Upper lobe of left lung (tissue), 6 donors: ENCODE measurements at regions not wholly inside any gene's neighbourhood (a gene's known extent, or its start where the extent isn't known, plus 50 kb on each side); places are given as distances from the start of the nearest gene placed in this dataset.

Experiments used
- ATAC-seq, 2 donors: fragments of 200-7000 bp; cut with Tn5 transposase; one replicate each; pipeline ENCODE4 v1.9.1; 2022; ENCODE audit warnings: mild to moderate bottlenecking in 2 of 2, moderate library complexity in 2 of 2; ENCODE audit not compliant: low FRiP score in 2 of 2
- DNase-seq, 2 donors: peaks; one replicate each; pipeline ENCODE4 v3.0.0-alpha.2; 2019 to 2020
- H3K27ac ChIP-seq, 4 donors: fragments of 200-600 bp; sonication (generic); one replicate each; pipeline ENCODE4 v1.5.1; 2016 to 2019
- H3K27me3 ChIP-seq, 4 donors: fragments of 200-600 bp; sonication (generic); one replicate each; pipeline ENCODE4 v1.5.1; 2017 to 2019
- H3K36me3 ChIP-seq, 4 donors: fragments of 200-600 bp; sonication (generic); one replicate each; pipeline ENCODE4 v1.5.1; 2016 to 2019
- H3K4me1 ChIP-seq, 4 donors: fragments of 200-600 bp; sonication (generic); one replicate each; pipeline ENCODE4 v1.5.1; 2018 to 2019
- H3K4me3 ChIP-seq, 4 donors: fragments of 200-600 bp; sonication (generic); one replicate each; pipeline ENCODE4 v1.5.1; 2017 to 2019; ENCODE audit warnings: mild to moderate bottlenecking in 2 of 4, moderate library complexity in 1 of 4
- H3K9me3 ChIP-seq, 4 donors: fragments of 200-600 bp; sonication (generic); one replicate each; pipeline ENCODE4 v1.5.1; 2018 to 2019
- CTCF ChIP-seq, 6 experiments: fragments of 450-650 bp in 4 of 6; fragments of 200-600 bp in 2 of 6; sonication (generic) in 2 of 6; IDR thresholded peaks; one replicate each; pipeline ENCODE4 v1.5.1; 2016 to 2019; ENCODE audit warnings: antibody characterized with exemption in 6 of 6
- EP300 ChIP-seq, 4 donors: sonication (generic); formaldehyde crosslinking; IDR thresholded peaks; one replicate each; pipeline ENCODE4 v1.5.1; 2017; ENCODE audit warnings: antibody characterized with exemption in 4 of 4, control low read depth in 2 of 4
- POLR2A ChIP-seq, 4 donors: fragments of 450-650 bp; IDR thresholded peaks; one replicate each; pipeline ENCODE4 v1.5.1; 2016 to 2017; ENCODE audit warnings: antibody characterized with exemption in 4 of 4, mild to moderate bottlenecking in 2 of 4
- POLR2AphosphoS5 ChIP-seq, 2 donors: sonication (generic); formaldehyde crosslinking; IDR thresholded peaks; one replicate each; pipeline ENCODE4 v1.5.1; 2017; ENCODE audit warnings: antibody characterized with exemption in 2 of 2
- WGBS, 2 donors: methylation state at CpG; one replicate each; pipeline ENCODE4 v1.1.5; 2017 to 2018; 5-methylcytosine and 5-hydroxymethylcytosine counted together
- donor health status: DM: no; HTN: no; CAD: no; lungs with moderate emphysema.
- donor health status: DM: no; HTN: yes; CAD: no; lungs with severe emphysema.

DNA sequence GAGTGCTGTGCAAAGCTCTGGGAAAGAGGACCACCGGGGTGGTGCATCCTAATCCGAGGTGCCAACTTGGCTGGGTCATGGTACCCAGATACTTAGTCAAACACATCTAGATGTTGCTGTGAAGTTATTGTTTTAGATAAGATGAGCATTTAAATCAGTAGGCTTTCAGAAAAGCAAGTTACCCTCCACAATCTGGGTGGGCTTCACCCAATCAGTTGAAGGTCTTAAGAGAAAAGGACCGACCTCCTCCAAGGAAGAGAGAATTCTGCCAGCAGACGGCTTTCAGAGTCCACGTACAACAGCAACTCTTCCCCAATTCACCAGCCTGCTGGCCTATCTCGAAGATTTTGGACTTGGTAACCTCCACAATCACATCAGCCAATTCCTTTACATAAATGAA, 338.1 kb downstream of the C16orf95 start:
- WGBS, 2 donors: 90% methylated on average over 6 of the region's 6 CpGs
- DNase-seq: no peak
- H3K4me1 ChIP-seq: no peaks in the 10 kb centered on the region

DNA sequence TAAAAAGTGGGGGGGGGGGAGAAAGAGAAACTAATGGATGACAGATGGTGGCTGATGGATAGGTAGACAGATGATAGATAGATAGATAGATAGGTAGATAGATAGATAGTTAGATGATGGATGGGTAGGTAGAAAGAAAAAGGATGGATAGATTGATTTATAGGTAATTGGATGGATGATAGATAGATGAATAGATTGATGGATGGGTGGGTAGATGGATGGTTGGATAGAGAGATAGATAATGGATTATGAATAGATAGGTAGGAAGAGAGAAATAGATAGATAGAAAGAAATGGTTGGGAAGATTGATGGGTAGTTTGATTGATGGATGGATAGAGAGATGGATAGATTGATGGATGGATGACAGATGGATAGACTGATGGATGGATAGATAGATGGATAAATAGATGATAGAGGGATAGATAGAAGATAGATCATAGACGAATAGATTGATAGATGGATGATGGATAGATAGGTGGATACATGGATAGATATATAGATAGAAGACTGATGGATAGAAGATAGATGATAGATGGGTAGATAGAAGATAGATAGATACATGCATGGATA, 337.1 kb downstream of the C16orf95 start:
- 76 to 88% methylated on average over 1 of the region's 1 CpG for WGBS, 2 donors
- DNase-seq (no peak), ATAC-seq (no peak)
- H3K27me3 ChIP-seq: no peaks in the 10 kb centered on the region
- H3K9me3 ChIP-seq: no peaks in the 10 kb centered on the region
- no peaks in the 10 kb centered on the region for H3K4me1 ChIP-seq
- TF ChIP-seq CTCF (IDR thresholded peaks at IDR 0.05): no peak
- TF ChIP-seq POLR2A (IDR thresholded peaks at IDR 0.05): no peak
- no peak for TF ChIP-seq POLR2AphosphoS5 (IDR thresholded peaks at IDR 0.05)
- no peak for TF ChIP-seq EP300 (IDR thresholded peaks at IDR 0.05)
- H3K4me3 ChIP-seq: no peak overlapping the region
- no peaks in the 10 kb centered on the region for H3K36me3 ChIP-seq
- H3K27ac ChIP-seq: no peak overlapping the region

More for the DNA sequence above, 338.1 kb downstream of the C16orf95 start:
- no peaks in the 10 kb centered on the region for H3K9me3 ChIP-seq
- TF ChIP-seq CTCF (IDR thresholded peaks at IDR 0.05) (no peak), EP300 (IDR thresholded peaks at IDR 0.05) (no peak), POLR2AphosphoS5 (IDR thresholded peaks at IDR 0.05) (no peak), POLR2A (IDR thresholded peaks at IDR 0.05) (no peak)
- no peak overlapping the region for H3K27ac ChIP-seq
- no peaks in the 10 kb centered on the region for H3K27me3 ChIP-seq
- H3K36me3 ChIP-seq: no peaks in the 10 kb centered on the region
- no peak overlapping the region for H3K4me3 ChIP-seq
- no peak for ATAC-seq

- no peak for ATAC-seq
These were observed 336.5 kb downstream of the C16orf95 start for GRCh38 chr16:86980644-86981043.

DNA sequence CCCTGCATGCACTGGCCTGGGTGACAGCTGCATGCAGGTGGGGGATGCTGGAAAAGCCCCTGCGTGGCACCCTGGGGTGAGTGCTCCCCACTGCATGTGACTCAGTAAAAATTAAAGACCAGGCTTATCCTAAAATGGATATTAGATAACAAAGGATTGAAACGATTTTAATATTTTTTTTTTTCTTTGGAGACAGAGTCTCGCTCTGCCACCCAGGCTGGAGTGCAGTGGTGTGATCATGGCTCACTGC, 334.9 kb downstream of the C16orf95 start:
- Histone ChIP-seq H3K4me1 (no peaks in the 10 kb centered on the region), H3K27me3 (no peaks in the 10 kb centered on the region), H3K9me3 (no peaks in the 10 kb centered on the region), H3K36me3 (no peaks in the 10 kb centered on the region), H3K4me3 (no peak overlapping the region), H3K27ac (no peak overlapping the region)
- DNase-seq: no peak
- WGBS, 2 donors: 57 to 66% methylated on average over 3 of the region's 3 CpGs
- TF ChIP-seq EP300 (IDR thresholded peaks at IDR 0.05): no peak
- TF ChIP-seq POLR2AphosphoS5 (IDR thresholded peaks at IDR 0.05): no peak
- TF ChIP-seq POLR2A (IDR thresholded peaks at IDR 0.05): no peak
- no peak for TF ChIP-seq CTCF (IDR thresholded peaks at IDR 0.05)
- no peak for ATAC-seq

More at GRCh38 chr16:86980644-86981043, 336.5 kb downstream of the C16orf95 start:
- H3K9me3 ChIP-seq: no peaks in the 10 kb centered on the region
- no peak overlapping the region for H3K4me3 ChIP-seq
- H3K4me1 ChIP-seq: no peaks in the 10 kb centered on the region
- WGBS, 2 donors: 75 to 78% methylated on average over 6 of the region's 6 CpGs
- TF ChIP-seq CTCF (IDR thresholded peaks at IDR 0.05) (no peak), EP300 (IDR thresholded peaks at IDR 0.05) (no peak), POLR2AphosphoS5 (IDR thresholded peaks at IDR 0.05) (no peak), POLR2A (IDR thresholded peaks at IDR 0.05) (no peak)
- DNase-seq: peak in 1 of 2 donors; percentile 37
- H3K27me3 ChIP-seq: no peaks in the 10 kb centered on the region
- H3K27ac ChIP-seq: no peak overlapping the region
- no peaks in the 10 kb centered on the region for H3K36me3 ChIP-seq

DNA sequence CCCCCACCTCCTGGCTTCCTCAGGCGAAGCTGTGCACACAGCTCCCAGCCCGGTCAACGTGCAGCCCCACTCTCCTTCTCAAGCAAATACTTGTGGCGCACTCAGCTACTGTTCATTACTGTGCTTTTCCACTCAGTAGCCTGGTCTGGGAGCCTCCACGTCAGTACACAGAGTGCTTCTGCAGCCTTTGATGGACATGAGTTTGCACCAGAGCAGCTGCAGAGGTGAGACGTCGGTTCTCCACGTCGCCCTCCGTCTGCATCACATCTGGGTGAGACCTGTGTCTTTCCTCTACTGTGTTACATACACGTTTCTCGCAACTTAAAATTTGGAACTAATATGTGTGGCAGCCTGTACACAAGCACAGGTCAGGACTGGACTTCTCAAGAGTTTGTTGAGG, 334.3 kb downstream of the C16orf95 start:
- H3K9me3 ChIP-seq: no peaks in the 10 kb centered on the region
- H3K27me3 ChIP-seq: no peaks in the 10 kb centered on the region
- H3K4me3 ChIP-seq: no peak overlapping the region
- WGBS, 2 donors: 72% methylated on average over 12 of the region's 12 CpGs
- DNase-seq: no peak
- H3K27ac ChIP-seq: no peak overlapping the region
- H3K4me1 ChIP-seq: no peaks in the 10 kb centered on the region
- ATAC-seq: no peak
- no peak for TF ChIP-seq POLR2AphosphoS5 (IDR thresholded peaks at IDR 0.05)
- no peak for TF ChIP-seq CTCF (IDR thresholded peaks at IDR 0.05)
- no peak for TF ChIP-seq POLR2A (IDR thresholded peaks at IDR 0.05)
- no peak for TF ChIP-seq EP300 (IDR thresholded peaks at IDR 0.05)
- no peaks in the 10 kb centered on the region for H3K36me3 ChIP-seq
